HEK293T (cell line): ENCODE measurements at regions not wholly inside any gene's neighbourhood (a gene's known extent, or its start where the extent isn't known, plus 50 kb on each side); places are given as distances from the start of the nearest gene placed in this dataset.
"Not testable (repeated sequence)": the region's sequence is repeated elsewhere in the genome, so short reads cannot be mapped to it uniquely, and the experiment has no call there.

Experiments used
- CTCF ChIA-PET: fragments of 350-600 bp; formaldehyde crosslinking; extraction: SDS; loops from one replicate; lab custom pipeline; 2021; ENCODE audit warnings: antibody characterized with exemption, inconsistent platforms; lab: Yijun Ruan, JAX
- POLR2A ChIA-PET: fragments of 350-600 bp; formaldehyde crosslinking; extraction: SDS; loops from one replicate; lab custom pipeline; 2020; ENCODE audit warnings: antibody characterized with exemption, inconsistent platforms; lab: Yijun Ruan, JAX
- DNase-seq: peaks from one replicate; pipeline ENCODE4 v3.0.0; 2012; ENCODE audit warnings: mixed read lengths; ENCODE audit errors: extremely low spot score
- ARNT ChIP-seq: fragments of 450-650 bp; IDR thresholded peaks from 2 replicates; pipeline ENCODE4 v1.6.1; 2017; ENCODE audit warnings: mild to moderate bottlenecking
- BHLHE40 ChIP-seq: fragments of 450-650 bp; IDR thresholded peaks from 2 replicates; pipeline ENCODE4 v1.6.1; 2016; ENCODE audit warnings: mild to moderate bottlenecking, moderate library complexity, borderline replicate concordance
- CTBP1 ChIP-seq: fragments of 450-650 bp; IDR thresholded peaks from 2 replicates; pipeline ENCODE4 v1.6.1; 2016; ENCODE audit warnings: borderline replicate concordance
- ELF4 ChIP-seq: fragments of 450-650 bp; IDR thresholded peaks from 2 replicates; pipeline ENCODE4 v1.6.1; 2017; ENCODE audit warnings: antibody characterized with exemption
- FOXA1 ChIP-seq: fragments of 450-650 bp; IDR thresholded peaks from 2 replicates; pipeline ENCODE4 v1.6.1; 2016; ENCODE audit warnings: mild to moderate bottlenecking
- FOXK2 ChIP-seq: fragments of 450-650 bp; IDR thresholded peaks from 2 replicates; pipeline ENCODE4 v1.6.1; 2016; ENCODE audit warnings: mild to moderate bottlenecking
- FOXM1 ChIP-seq: fragments of 450-650 bp; IDR thresholded peaks from 2 replicates; pipeline ENCODE4 v1.6.1; 2017; ENCODE audit warnings: mild to moderate bottlenecking, borderline replicate concordance
- HDGF ChIP-seq: fragments of 450-650 bp; IDR thresholded peaks from 2 replicates; pipeline ENCODE4 v1.6.1; 2017; ENCODE audit warnings: antibody characterized with exemption, borderline replicate concordance
- L3MBTL2 ChIP-seq: fragments of 450-650 bp; conservative IDR thresholded peaks from 2 replicates; pipeline ENCODE4 v1.6.1; 2016; ENCODE audit warnings: mild to moderate bottlenecking
- LEF1 ChIP-seq: fragments of 450-650 bp; IDR thresholded peaks from 2 replicates; pipeline ENCODE4 v1.6.1; 2017; ENCODE audit warnings: mild to moderate bottlenecking, borderline replicate concordance
- NFRKB ChIP-seq: fragments of 450-650 bp; IDR thresholded peaks from 2 replicates; pipeline ENCODE4 v1.6.1; 2016; ENCODE audit warnings: mild to moderate bottlenecking, moderate library complexity
- SP1 ChIP-seq: fragments of 450-650 bp; IDR thresholded peaks from 2 replicates; pipeline ENCODE4 v1.6.1; 2017
- SUZ12 ChIP-seq: fragments of 450-650 bp; IDR thresholded peaks from 2 replicates; pipeline ENCODE4 v1.6.1; 2016; ENCODE audit warnings: mild to moderate bottlenecking
- TARDBP ChIP-seq: fragments of 450-650 bp; IDR thresholded peaks from 2 replicates; pipeline ENCODE4 v1.6.1; 2016
- ZNF384 ChIP-seq: fragments of 450-650 bp; IDR thresholded peaks from 2 replicates; pipeline ENCODE4 v1.6.1; 2016
- TF ChIP-seq, protein P1 (sequence below): fragments of 450-650 bp; IDR thresholded peaks from 2 replicates; pipeline ENCODE4 v1.6.1; 2016

DNA sequence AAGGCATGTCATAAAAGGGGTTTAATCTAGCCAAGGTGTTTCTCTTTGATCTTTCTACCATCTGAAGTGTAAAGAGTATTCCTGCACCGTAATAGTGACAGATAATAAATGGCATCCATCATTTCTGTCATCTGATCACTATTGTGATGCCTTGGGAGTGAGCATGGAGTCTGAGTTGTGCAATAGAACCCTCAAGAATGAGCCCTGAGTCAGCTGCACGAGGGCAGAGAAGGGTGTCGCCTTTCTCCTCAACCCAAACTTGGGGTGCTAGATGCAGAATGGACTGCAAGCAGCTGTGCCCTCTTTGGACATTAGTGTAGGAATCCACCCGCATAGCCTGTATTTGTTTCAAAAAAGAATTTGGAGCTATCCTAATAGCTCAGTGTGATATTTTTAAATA is 115.2 kb downstream of the ZNF37A start:
- CTCF ChIA-PET: no interaction called here
- no peak for DNase-seq
- TF ChIP-seq LEF1 (no peak), CTBP1 (no peak), FOXM1 (no peak), SUZ12 (no peak)
- POLR2A ChIA-PET: no interaction called here

DNA sequence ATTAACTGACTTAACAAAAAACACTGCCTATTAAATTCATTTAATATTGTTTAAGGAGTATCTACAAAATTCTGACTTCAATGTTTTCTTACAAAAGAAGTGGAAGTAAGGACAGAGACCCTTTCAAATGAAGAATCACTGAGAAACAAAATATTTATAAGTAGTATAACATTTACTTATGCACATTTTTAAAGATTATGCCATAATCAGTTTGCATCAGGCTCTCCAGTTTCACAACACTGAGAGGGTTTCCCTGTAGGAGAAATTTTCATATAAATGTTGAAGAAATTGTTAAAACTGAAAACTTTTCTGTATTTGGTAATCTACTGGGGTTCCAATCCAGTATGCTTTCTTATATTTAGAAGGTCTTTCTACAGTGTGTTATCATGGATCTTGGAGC is 115.6 kb downstream of the ZNF37A start:
- CTCF ChIA-PET, POLR2A ChIA-PET, DNase-seq: not testable (repeated sequence)

DNA sequence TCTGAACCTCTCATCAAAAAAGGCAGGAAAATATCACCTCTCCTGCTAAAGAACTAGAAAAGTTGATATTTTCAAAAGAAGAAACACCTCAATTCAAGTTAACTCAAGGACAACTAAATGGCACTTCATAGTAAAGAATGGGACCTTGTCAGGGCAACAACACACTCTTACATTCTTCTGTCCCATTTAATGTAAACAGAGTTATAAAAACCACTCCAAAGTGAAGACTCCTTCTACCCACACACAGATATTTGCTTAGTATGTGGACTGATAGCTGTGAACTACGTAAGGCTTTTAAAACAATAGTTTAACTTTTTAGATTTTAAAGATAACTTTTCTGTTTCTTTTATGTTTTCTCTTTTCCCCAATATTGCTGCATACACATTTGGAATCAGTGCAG is 118.3 kb downstream of the ZNF37A start:
- ChIA-PET POLR2A (no interaction called here), CTCF (no interaction called here)
- TF ChIP-seq L3MBTL2 (no peak), TARDBP (no peak), ELF4 (no peak), ARNT (no peak), LEF1 (no peak), FOXM1 (no peak), BHLHE40 (no peak), ZNF384 (no peak), FOXA1 (no peak), SUZ12 (no peak), SP1 (no peak), FOXK2 (no peak), NFRKB (no peak), HDGF (no peak), CTBP1 (no peak)
- TF ChIP-seq, protein P1, sequence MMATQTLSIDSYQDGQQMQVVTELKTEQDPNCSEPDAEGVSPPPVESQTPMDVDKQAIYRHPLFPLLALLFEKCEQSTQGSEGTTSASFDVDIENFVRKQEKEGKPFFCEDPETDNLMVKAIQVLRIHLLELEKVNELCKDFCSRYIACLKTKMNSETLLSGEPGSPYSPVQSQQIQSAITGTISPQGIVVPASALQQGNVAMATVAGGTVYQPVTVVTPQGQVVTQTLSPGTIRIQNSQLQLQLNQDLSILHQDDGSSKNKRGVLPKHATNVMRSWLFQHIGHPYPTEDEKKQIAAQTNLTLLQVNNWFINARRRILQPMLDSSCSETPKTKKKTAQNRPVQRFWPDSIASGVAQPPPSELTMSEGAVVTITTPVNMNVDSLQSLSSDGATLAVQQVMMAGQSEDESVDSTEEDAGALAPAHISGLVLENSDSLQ: no peak
- no peak for DNase-seq

DNA sequence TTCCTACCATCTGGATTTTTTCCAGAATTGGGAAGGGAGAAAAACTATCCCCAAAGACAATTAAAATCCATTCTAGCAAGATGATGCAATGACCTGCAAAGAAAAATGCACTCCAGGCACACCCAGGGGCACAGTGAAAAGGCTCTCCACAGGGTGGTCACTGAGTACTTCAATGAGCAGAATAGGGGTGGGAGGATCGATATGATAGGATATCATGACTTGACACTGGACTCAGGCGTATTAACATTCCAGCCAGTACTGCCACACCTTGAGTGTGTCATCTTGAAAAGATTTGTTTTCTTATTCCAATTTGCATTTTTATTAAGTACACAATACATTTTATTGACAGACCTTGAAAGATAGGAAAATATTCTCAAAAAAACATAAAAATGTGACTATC is 132.2 kb downstream of the ZNF37A start:
- POLR2A ChIA-PET: no interaction called here
- no peak for DNase-seq
- CTCF ChIA-PET: no interaction called here
- TF ChIP-seq NFRKB (no peak), FOXA1 (no peak), LEF1 (no peak), BHLHE40 (no peak), CTBP1 (no peak), ELF4 (no peak), SP1 (no peak), ZNF384 (no peak), ARNT (no peak), HDGF (no peak), FOXM1 (no peak), SUZ12 (no peak)

DNA sequence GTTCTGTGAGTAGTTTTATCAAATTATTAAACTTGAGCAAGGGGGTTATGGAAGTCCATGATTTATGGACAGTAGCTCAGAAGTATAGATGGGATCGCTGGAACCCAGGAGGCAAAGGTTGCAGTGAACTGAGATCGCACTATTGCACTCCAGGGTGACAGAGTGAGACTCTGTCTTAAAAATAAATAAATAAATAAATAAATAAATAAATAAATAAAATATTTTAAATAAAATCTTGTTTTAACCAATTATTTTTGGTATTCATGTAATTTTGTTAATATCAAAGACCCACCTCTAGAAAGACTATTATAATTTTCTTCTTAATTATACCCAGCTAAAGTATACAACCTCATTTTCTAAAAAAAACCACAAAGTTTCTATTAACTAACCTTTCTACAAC is 134.3 kb downstream of the ZNF37A start:
- ChIA-PET POLR2A (no interaction called here), CTCF (no interaction called here)
- DNase-seq: no peak
- TF ChIP-seq ARNT (no peak), HDGF (no peak), LEF1 (no peak), FOXM1 (no peak), BHLHE40 (no peak), L3MBTL2 (no peak), SUZ12 (no peak), ELF4 (no peak), TARDBP (no peak), SP1 (no peak), ZNF384 (no peak), FOXK2 (no peak), NFRKB (no peak), CTBP1 (no peak), FOXA1 (no peak)
- TF ChIP-seq, protein P1: no peak

DNA sequence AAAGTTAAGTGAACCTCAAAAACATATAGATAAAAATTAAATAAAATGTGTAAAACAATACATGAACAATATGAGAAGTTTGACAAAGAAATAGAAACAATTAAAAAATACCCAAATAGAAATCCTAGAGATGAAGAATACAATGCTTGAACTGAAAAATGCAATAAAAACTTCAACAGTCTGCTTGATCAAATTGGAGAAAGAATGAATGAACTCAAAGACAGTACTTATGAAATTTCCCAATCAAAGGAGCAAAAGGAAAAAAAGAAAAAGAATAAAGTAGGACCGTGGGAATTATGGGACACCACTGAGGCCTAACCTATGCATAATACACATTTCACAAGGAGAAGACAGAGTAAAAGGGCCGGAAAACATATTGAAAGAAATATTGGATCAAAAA is 144.3 kb downstream of the ZNF37A start:
- POLR2A ChIA-PET, DNase-seq: not testable (repeated sequence)

DNA sequence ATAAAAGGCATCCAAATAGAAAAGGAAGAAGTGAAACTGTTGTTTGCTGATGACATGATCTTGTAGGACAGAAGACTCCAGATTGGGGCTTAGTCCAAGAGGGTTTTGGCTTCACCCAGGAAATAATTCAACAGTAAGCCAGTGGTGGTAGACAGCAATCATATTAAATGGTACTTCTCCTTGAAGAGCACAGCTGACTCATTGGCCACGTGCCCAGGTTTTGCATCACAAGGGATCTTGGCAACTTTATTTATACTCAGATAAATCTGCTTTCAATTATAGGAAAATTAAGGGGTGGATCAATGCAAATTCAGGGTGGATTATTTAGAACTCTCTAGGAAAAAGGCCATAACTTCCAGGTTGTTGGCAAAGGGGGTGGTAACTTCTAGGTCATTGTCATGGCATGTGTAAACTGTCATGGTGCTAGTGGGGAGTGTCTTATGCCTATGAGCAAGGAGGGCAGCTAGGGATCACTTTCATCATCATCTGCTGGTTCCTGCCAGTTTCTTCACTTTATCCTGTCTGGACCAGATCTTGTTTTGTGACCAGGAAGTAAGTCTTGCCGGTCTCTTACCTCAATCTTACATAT is 148.0 kb downstream of the ZNF37A start:
- POLR2A ChIA-PET, DNase-seq, CTCF ChIA-PET: not testable (repeated sequence)

More for the DNA sequence above, 144.3 kb downstream of the ZNF37A start:
- CTCF ChIA-PET: not testable (repeated sequence)

DNA sequence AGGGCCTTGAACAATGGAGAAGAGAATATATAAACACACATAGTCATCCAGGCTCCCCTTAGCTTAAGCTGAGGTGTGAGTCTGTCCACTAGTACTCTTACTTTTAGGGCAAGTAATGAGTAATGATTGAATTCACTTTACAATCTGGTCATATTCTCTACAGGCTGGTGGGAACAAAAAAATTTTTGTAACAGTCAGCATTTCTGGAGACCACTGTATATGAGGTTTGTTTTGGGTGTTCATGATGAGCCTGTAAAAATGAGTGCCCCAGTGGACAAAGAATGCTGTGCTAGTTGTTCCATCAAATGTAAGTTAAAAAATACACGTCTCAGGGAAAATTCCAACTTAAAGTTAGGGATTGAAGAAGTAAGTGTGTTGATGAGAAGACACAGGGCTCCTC is 154.0 kb downstream of the ZNF37A start:
- POLR2A ChIA-PET, CTCF ChIA-PET, DNase-seq: not testable (repeated sequence)

DNA sequence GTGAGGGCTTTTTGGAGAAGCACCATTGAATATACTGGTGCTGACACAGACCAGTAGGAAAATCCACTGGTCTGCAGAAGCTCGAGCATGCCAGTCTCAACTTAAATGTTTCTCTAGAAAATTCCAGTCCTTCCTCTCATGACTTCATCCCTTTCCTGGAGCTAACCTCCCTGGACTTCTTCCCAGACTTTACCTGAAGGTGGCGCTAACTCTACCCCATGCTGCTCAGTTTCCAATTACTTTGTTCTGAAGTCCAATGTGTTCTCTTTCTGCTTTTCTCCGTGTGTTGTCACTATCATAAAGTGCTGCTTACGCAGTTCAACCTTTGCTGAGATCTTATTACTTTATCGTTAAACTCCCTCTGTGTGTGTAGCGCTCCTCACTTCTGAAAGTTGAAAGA is 158.4 kb downstream of the ZNF37A start:
- CTCF ChIA-PET, POLR2A ChIA-PET, DNase-seq: not testable (repeated sequence)

DNA sequence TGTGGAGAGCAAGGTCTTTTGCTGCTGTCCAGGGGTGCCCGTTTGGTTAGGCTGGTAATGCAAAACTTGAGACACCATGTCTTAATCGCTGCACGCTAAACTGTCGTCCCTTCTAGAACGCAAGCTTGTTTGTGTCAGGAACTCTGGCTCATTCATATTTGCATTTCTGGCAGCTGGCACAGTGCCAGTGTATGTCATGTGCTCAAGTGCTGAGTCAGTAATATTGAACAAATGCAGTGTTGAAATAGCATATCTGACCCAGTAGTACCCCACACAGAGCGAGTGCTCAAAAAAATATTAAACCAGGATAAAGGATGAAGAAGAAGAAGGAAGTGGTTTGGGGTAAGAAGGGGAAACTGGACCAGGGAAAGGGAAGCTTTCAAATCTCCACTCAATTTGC is 173.4 kb downstream of the ZNF37A start:
- POLR2A ChIA-PET, DNase-seq, CTCF ChIA-PET: not testable (repeated sequence)

DNA sequence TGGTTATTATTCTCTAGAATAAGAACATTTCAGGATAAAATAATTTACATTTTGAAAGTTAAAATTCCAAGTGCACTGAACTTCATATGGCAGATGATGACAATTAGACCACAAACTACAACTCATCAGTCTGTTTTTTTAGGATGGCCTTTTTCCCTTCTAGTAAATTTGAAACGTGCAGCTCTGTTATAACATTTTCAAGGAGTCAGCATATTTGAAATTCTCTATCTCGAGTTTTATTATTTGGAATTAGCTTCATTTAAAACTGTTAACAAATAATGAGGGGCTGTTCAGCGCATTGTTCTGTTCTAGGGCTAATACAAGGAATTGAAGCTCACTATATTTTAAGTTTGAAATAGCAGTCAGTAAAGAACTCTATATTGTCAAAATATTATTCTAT is 176.9 kb downstream of the ZNF37A start:
- DNase-seq, CTCF ChIA-PET, POLR2A ChIA-PET: not testable (repeated sequence)

DNA sequence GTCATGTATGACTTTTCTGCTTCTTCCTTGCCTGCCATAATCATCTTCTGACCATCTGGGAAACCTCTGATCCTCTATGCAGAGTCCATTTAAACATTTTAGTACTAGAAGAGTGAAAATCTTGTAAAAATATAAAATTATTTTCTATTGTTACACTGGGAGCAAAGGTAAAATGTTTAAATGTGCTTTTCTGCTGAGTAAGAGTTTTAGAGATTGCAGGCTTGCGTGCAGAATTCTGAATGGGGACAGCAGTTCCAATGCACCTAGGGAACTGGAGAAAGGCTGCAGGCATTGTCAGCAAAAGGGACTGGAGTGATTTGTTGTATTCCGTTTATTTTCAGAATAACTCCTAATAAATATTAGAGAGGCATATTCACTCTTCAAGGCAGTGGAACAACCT is 180.7 kb downstream of the ZNF37A start:
- CTCF ChIA-PET, POLR2A ChIA-PET, DNase-seq: not testable (repeated sequence)

DNA sequence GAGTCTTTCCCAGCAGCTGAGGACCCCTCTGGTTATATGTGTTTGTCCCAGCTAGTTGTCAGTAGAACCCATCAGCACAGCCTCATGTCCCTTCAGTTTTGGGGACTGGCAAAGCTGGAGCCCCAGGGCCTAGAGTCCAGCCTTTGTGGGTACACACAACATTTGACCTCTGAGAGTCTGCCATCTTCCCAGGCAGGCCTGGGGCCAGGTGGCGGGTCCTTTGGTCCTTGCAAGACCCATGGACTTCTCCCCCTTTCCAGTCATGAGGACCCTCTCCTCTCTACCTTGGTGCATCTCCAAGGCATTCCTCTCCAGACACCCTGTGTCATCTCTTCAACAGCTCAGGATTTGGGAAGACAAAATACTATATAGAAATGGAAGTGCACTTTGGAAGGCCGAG is 198.4 kb downstream of the ZNF37A start:
- DNase-seq, CTCF ChIA-PET, POLR2A ChIA-PET: not testable (repeated sequence)
